ENCODE measurements at regions not wholly inside any gene's neighbourhood (a gene's known extent, or its start where the extent isn't known, plus 50 kb on each side); places are given as distances from the start of the nearest gene placed in this dataset.

- Histone ChIP-seq H3K23ac (ENCODE audit: low read depth, low read length) (no peak overlapping the region), H3K9ac (ENCODE audit: low read depth, low read length) (no peak overlapping the region), H3K4me2 (ENCODE audit: low read depth, low read length) (no peak overlapping the region), H3K9me1 (ENCODE audit: insufficient read depth, low read length) (no peaks in the 10 kb centered on the region), H2AK5ac (ENCODE audit: low read depth, low read length) (no peak overlapping the region), H4K20me1 (ENCODE audit: insufficient read depth, low read length) (no peaks in the 10 kb centered on the region), H4K8ac (ENCODE audit: low read depth in 2 of 2, low read length in 2 of 2) (no peak overlapping the region), H3K9me3 (ENCODE audit: control insufficient read depth, insufficient read depth, low read length) (no peaks in the 10 kb centered on the region), H2BK20ac (ENCODE audit: low read depth, low read length) (no peak overlapping the region), H3K4ac (ENCODE audit: low read depth, low read length) (no peak overlapping the region), H3K14ac (replicated peaks; ENCODE audit: low read depth, low read length) (no peak overlapping the region), H2AK9ac (replicated peaks; ENCODE audit: low read depth, low read length, poor library complexity) (no peak overlapping the region), H3K4me3 (ENCODE audit: insufficient read depth, low read depth, low read length) (no peak overlapping the region), H2BK5ac (ENCODE audit: low read depth, low read length, poor library complexity, severe bottlenecking) (no peak overlapping the region), H3K79me1 (ENCODE audit: low read depth in 1 of 2, low read length in 2 of 2) (no peaks in the 10 kb centered on the region), H3K56ac (ENCODE audit: extremely low read depth, insufficient read depth, low read length) (no peak overlapping the region), H3K27me3 (ENCODE audit: control insufficient read depth, insufficient read depth, low read length) (no peaks in the 10 kb centered on the region), H2AFZ (replicated peaks; ENCODE audit: low read length, poor library complexity) (no peak overlapping the region), H4K91ac (ENCODE audit: insufficient read depth, low read depth, low read length) (no peak overlapping the region), H3K4me1 (ENCODE audit: control insufficient read depth, insufficient read depth, low read length) (no peaks in the 10 kb centered on the region), H2BK15ac (ENCODE audit: low read depth, low read length) (no peak overlapping the region), H3K27ac (ENCODE audit: insufficient read depth, low read length) (no peak overlapping the region), H3K36me3 (ENCODE audit: control insufficient read depth, insufficient read depth, low read length) (no peaks in the 10 kb centered on the region), H2BK120ac (ENCODE audit: low read depth, low read length) (no peak overlapping the region), H3K18ac (ENCODE audit: low read depth, low read length) (no peak overlapping the region), H4K5ac (ENCODE audit: low read depth, low read length) (no peak overlapping the region)
- POLR2A ChIA-PET (ENCODE audit: unreplicated experiment), result no interaction called here
- in situ Hi-C loops (cut with MboI; ENCODE audit: low sequenced_read_pairs), result no loop called here
- no peak for ATAC-seq (ENCODE audit: low read depth)
- dilution Hi-C loops (cut with HindIII; ENCODE audit: low sequenced_read_pairs, unreplicated experiment), result no loop called here
- TF ChIP-seq RFX5 (IDR thresholded peaks at IDR 0.05; ENCODE audit: low read depth, low read length), result no peak
- no peak for TF ChIP-seq CEBPB (IDR thresholded peaks at IDR 0.05; ENCODE audit: low read depth, low read length)
- no peak for TF ChIP-seq MAFK (IDR thresholded peaks at IDR 0.05; ENCODE audit: low read depth, low read length)
- TF ChIP-seq USF2 (IDR thresholded peaks at IDR 0.05; ENCODE audit: low read depth, low read length), result no peak
- TF ChIP-seq NFE2L2 (IDR thresholded peaks at IDR 0.05; ENCODE audit: low read depth, low read length), result no peak
- TF ChIP-seq BHLHE40 (IDR thresholded peaks at IDR 0.05; ENCODE audit: low read depth, low read length), result no peak
- TF ChIP-seq ELK1 (IDR thresholded peaks at IDR 0.05; ENCODE audit: borderline replicate concordance, low read depth, low read length), result no peak
- CTCF ChIA-PET, result interaction anchor here (1.2 kb wide), 1 partner anchor 447 kb away, joined by 3 read pairs; no protein-coding TSS in a partner anchor
- BruUV-seq (replicated peaks), result no TSS peak
- DNase-seq, result no peak
- no CpG with 5 or more reads among the region's 2 CpGs for WGBS, 2 experiments (ENCODE audit: extremely low coverage in 2 of 2, insufficient read length in 1 of 2)
- intact Hi-C loops (cut with micrococcal nuclease), result no loop called here
These were observed 437.4 kb downstream of the PDGFC start for GRCh38 chr4:156534205-156534604.
